Panc1 (cell line): ENCODE measurements at regions not wholly inside any gene's neighbourhood (a gene's known extent, or its start where the extent isn't known, plus 50 kb on each side); places are given as distances from the start of the nearest gene placed in this dataset.

Experiments used
- CTCF ChIP-seq: fragments of 450-650 bp; IDR thresholded peaks from 2 replicates; pipeline ENCODE4 v1.5.1; 2017; ENCODE audit warnings: mild to moderate bottlenecking
- POLR2AphosphoS5 ChIP-seq: IDR thresholded peaks from 2 replicates; pipeline ENCODE4 v1.6.1; 2012; ENCODE audit warnings: mild to moderate bottlenecking, low read depth, low read length, moderate library complexity
- REST ChIP-seq, 2 experiments: IDR thresholded peaks; 2 replicates each; pipeline ENCODE4 v1.6.1; 2011 to 2012; ENCODE audit warnings: low read depth in 2 of 2, control low read depth in 1 of 2, low read length in 1 of 2, mild to moderate bottlenecking in 1 of 2, moderate library complexity in 1 of 2; ENCODE audit not compliant: insufficient read depth in 1 of 2
- SIN3A ChIP-seq: IDR thresholded peaks from 2 replicates; pipeline ENCODE4 v1.6.1; 2012; ENCODE audit warnings: low read depth, mild to moderate bottlenecking, low read length, moderate library complexity, borderline replicate concordance; ENCODE audit not compliant: insufficient read depth

GRCh38 chr15:55088207-55088606 lies 108.5 kb downstream of the RSL24D1 start:
- TF ChIP-seq CTCF, result no peak
- TF ChIP-seq POLR2AphosphoS5, result no peak
- TF ChIP-seq REST (IDR thresholded peaks at IDR 0.05; ENCODE audit: insufficient read depth in 1 of 2, low read depth in 2 of 2, low read length in 1 of 2), result no peak
- no peak for TF ChIP-seq SIN3A
